ENCODE measurements at regions not wholly inside any gene's neighbourhood (a gene's known extent, or its start where the extent isn't known, plus 50 kb on each side); places are given as distances from the start of the nearest gene placed in this dataset.

- TF ChIP-seq EZH2 (IDR thresholded peaks at IDR 0.05; ENCODE audit: borderline replicate concordance, low read depth, low read length, severe bottlenecking) (no peak), CTCF (IDR thresholded peaks at IDR 0.05; ENCODE audit: borderline replicate concordance, extremely low read depth, low read length, poor library complexity, severe bottlenecking) (no peak)
- Histone ChIP-seq H3K4me3 (ENCODE audit: low read depth in 1 of 2, low read length in 2 of 2) (no peak overlapping the region), H3K27me3 (ENCODE audit: insufficient read depth, low read length, poor library complexity) (no peaks in the 10 kb centered on the region), H3K4me2 (ENCODE audit: insufficient read depth, low read length) (no peak overlapping the region), H2AFZ (ENCODE audit: low read depth, low read length) (no peak overlapping the region), H3K9ac (ENCODE audit: low read depth, low read length) (no peak overlapping the region), H3K9me3 (ENCODE audit: insufficient read depth, low read length, severe bottlenecking) (no peaks in the 10 kb centered on the region), H3K36me3 (ENCODE audit: insufficient read depth, low read length) (no peaks in the 10 kb centered on the region), H4K20me1 (ENCODE audit: insufficient read depth, low read length) (no peaks in the 10 kb centered on the region), H3K27ac (ENCODE audit: low read length) (no peak overlapping the region), H3K4me1 (ENCODE audit: insufficient read depth, low read length) (no peaks in the 10 kb centered on the region), H3K79me2 (ENCODE audit: insufficient read depth, low read length) (no peaks in the 10 kb centered on the region)
- no peak for ATAC-seq (ENCODE audit: insufficient read depth, low read depth)
- no peak for DNase-seq
Observed at GRCh38 chr13:72507416-72508199, 219.8 kb downstream of the MZT1 start.

GRCh38 chr13:72506706-72507105, 220.7 kb downstream of the MZT1 start:
- Histone ChIP-seq H3K4me1 (ENCODE audit: insufficient read depth, low read length) (no peaks in the 10 kb centered on the region), H3K27ac (ENCODE audit: low read length) (no peak overlapping the region), H3K4me3 (ENCODE audit: low read depth in 1 of 2, low read length in 2 of 2) (no peak overlapping the region), H2AFZ (ENCODE audit: low read depth, low read length) (no peak overlapping the region), H3K36me3 (ENCODE audit: insufficient read depth, low read length) (no peaks in the 10 kb centered on the region), H3K9ac (ENCODE audit: low read depth, low read length) (no peak overlapping the region), H4K20me1 (ENCODE audit: insufficient read depth, low read length) (no peaks in the 10 kb centered on the region), H3K9me3 (ENCODE audit: insufficient read depth, low read length, severe bottlenecking) (no peaks in the 10 kb centered on the region), H3K79me2 (ENCODE audit: insufficient read depth, low read length) (no peaks in the 10 kb centered on the region), H3K27me3 (ENCODE audit: insufficient read depth, low read length, poor library complexity) (no peaks in the 10 kb centered on the region), H3K4me2 (ENCODE audit: insufficient read depth, low read length) (no peak overlapping the region)
- DNase-seq (no peak), ATAC-seq (ENCODE audit: insufficient read depth, low read depth) (no peak)
- TF ChIP-seq EZH2 (IDR thresholded peaks at IDR 0.05; ENCODE audit: borderline replicate concordance, low read depth, low read length, severe bottlenecking) (no peak), CTCF (IDR thresholded peaks at IDR 0.05; ENCODE audit: borderline replicate concordance, extremely low read depth, low read length, poor library complexity, severe bottlenecking) (no peak)

GRCh38 chr13:72505376-72505775, 222.1 kb downstream of the MZT1 start:
- H3K79me2 ChIP-seq (ENCODE audit: insufficient read depth, low read length) = no peaks in the 10 kb centered on the region
- no peaks in the 10 kb centered on the region for H3K9me3 ChIP-seq (ENCODE audit: insufficient read depth, low read length, severe bottlenecking)
- H3K4me3 ChIP-seq (ENCODE audit: low read depth in 1 of 2, low read length in 2 of 2) = no peak overlapping the region
- H3K4me2 ChIP-seq (ENCODE audit: insufficient read depth, low read length) = no peak overlapping the region
- no peak overlapping the region for H2AFZ ChIP-seq (ENCODE audit: low read depth, low read length)
- H4K20me1 ChIP-seq (ENCODE audit: insufficient read depth, low read length) = no peaks in the 10 kb centered on the region
- no peaks in the 10 kb centered on the region for H3K4me1 ChIP-seq (ENCODE audit: insufficient read depth, low read length)
- no peaks in the 10 kb centered on the region for H3K36me3 ChIP-seq (ENCODE audit: insufficient read depth, low read length)
- H3K9ac ChIP-seq (ENCODE audit: low read depth, low read length) = no peak overlapping the region
- no peak for TF ChIP-seq EZH2 (IDR thresholded peaks at IDR 0.05; ENCODE audit: borderline replicate concordance, low read depth, low read length, severe bottlenecking)
- TF ChIP-seq CTCF (IDR thresholded peaks at IDR 0.05; ENCODE audit: borderline replicate concordance, extremely low read depth, low read length, poor library complexity, severe bottlenecking) = no peak
- DNase-seq (no peak), ATAC-seq (ENCODE audit: insufficient read depth, low read depth) (no peak)
- H3K27ac ChIP-seq (ENCODE audit: low read length) = no peak overlapping the region
- H3K27me3 ChIP-seq (ENCODE audit: insufficient read depth, low read length, poor library complexity) = no peaks in the 10 kb centered on the region

Data from DND-41 (cell line).